ENCODE measurements at regions not wholly inside any gene's neighbourhood (a gene's known extent, or its start where the extent isn't known, plus 50 kb on each side); places are given as distances from the start of the nearest gene placed in this dataset.

DNA sequence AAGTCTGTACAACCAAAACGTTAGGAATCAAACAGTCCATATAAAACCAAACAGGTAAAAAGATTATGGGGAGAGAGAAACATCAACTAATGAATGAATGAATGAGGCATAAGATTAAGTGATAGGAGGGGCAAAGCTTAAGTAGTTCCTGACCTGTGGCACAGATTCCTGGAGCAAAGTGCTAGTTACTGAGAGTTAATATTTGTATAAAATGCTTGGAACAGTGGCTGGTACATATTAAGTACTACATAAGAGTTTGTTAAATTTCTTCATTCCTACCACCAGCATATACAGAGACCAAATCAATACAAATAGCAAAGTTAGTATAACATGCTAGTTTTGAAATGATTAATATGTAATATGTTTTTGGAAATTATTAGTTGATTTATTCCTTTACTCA lies 363.7 kb downstream of the ADAM29 start:
- Mint-ChIP-seq H3K27me3 (ENCODE audit: insufficient read depth) (no peaks in the 10 kb centered on the region), H3K9me3 (no peaks in the 10 kb centered on the region), H3K4me3 (no peak overlapping the region), H3K27ac (no peak overlapping the region), H3K4me1 (no peaks in the 10 kb centered on the region), H3K36me3 (ENCODE audit: low read depth) (no peaks in the 10 kb centered on the region)
- TF ChIP-seq, protein P1, sequence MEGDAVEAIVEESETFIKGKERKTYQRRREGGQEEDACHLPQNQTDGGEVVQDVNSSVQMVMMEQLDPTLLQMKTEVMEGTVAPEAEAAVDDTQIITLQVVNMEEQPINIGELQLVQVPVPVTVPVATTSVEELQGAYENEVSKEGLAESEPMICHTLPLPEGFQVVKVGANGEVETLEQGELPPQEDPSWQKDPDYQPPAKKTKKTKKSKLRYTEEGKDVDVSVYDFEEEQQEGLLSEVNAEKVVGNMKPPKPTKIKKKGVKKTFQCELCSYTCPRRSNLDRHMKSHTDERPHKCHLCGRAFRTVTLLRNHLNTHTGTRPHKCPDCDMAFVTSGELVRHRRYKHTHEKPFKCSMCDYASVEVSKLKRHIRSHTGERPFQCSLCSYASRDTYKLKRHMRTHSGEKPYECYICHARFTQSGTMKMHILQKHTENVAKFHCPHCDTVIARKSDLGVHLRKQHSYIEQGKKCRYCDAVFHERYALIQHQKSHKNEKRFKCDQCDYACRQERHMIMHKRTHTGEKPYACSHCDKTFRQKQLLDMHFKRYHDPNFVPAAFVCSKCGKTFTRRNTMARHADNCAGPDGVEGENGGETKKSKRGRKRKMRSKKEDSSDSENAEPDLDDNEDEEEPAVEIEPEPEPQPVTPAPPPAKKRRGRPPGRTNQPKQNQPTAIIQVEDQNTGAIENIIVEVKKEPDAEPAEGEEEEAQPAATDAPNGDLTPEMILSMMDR (conservative IDR thresholded peaks at IDR 0.05): no peak
- DNase-seq: no peak
- Histone ChIP-seq H3K4me3 (ENCODE audit: low read length) (no peak overlapping the region), H3K36me3 (ENCODE audit: control insufficient read depth, insufficient read depth, low read length) (no peaks in the 10 kb centered on the region), H3K9me3 (ENCODE audit: control insufficient read depth, low read length) (no peaks in the 10 kb centered on the region), H3K4me1 (ENCODE audit: control insufficient read depth, insufficient read depth, low read length) (no peaks in the 10 kb centered on the region), H3K27ac (ENCODE audit: low read depth, low read length) (no peak overlapping the region), H3K9ac (ENCODE audit: extremely low read depth, low read length, poor library complexity, severe bottlenecking) (no peak overlapping the region), H3K27me3 (ENCODE audit: control insufficient read depth, insufficient read depth, low read length, poor library complexity, severe bottlenecking) (no peaks in the 10 kb centered on the region)
- 80% methylated on average over 1 of the region's 1 CpG; no CpG with 5 or more reads in 1 of the 2 experiments for WGBS, 2 experiments (ENCODE audit: insufficient coverage in 1 of 2, insufficient read length in 1 of 2)

DNA sequence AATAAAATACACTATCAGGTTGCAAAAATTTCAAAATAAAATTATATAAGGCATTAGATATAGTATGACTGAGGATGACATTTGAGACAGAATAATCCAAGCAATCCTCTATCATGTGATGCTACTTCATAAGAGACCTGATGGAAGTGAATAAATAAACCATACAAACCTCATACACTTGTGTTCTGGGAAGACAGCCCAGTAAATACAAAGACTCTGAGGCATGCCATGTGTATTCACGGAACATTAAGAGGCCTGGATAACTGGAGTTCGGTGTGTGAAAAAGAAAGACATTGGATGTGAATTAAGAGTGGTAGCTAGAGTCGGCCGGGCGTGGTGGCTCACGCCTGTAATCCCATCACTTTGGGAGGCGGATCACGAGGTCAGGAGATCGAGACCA lies 364.2 kb downstream of the ADAM29 start:
- Mint-ChIP-seq H3K4me1 (no peaks in the 10 kb centered on the region), H3K9me3 (no peaks in the 10 kb centered on the region), H3K27me3 (ENCODE audit: insufficient read depth) (no peaks in the 10 kb centered on the region), H3K36me3 (ENCODE audit: low read depth) (no peaks in the 10 kb centered on the region), H3K27ac (no peak overlapping the region), H3K4me3 (no peak overlapping the region)
- Histone ChIP-seq H3K36me3 (ENCODE audit: control insufficient read depth, insufficient read depth, low read length) (no peaks in the 10 kb centered on the region), H3K27me3 (ENCODE audit: control insufficient read depth, insufficient read depth, low read length, poor library complexity, severe bottlenecking) (no peaks in the 10 kb centered on the region), H3K27ac (ENCODE audit: low read depth, low read length) (no peak overlapping the region), H3K9ac (ENCODE audit: extremely low read depth, low read length, poor library complexity, severe bottlenecking) (no peak overlapping the region), H3K4me3 (ENCODE audit: low read length) (no peak overlapping the region), H3K4me1 (ENCODE audit: control insufficient read depth, insufficient read depth, low read length) (no peaks in the 10 kb centered on the region), H3K9me3 (ENCODE audit: control insufficient read depth, low read length) (no peaks in the 10 kb centered on the region)
- 90 to 98% methylated on average over 2 to 9 of the region's 9 CpGs for WGBS, 2 experiments (ENCODE audit: insufficient coverage in 1 of 2, insufficient read length in 1 of 2)
- DNase-seq: no peak
- TF ChIP-seq, protein P1 (conservative IDR thresholded peaks at IDR 0.05): no peak

DNA sequence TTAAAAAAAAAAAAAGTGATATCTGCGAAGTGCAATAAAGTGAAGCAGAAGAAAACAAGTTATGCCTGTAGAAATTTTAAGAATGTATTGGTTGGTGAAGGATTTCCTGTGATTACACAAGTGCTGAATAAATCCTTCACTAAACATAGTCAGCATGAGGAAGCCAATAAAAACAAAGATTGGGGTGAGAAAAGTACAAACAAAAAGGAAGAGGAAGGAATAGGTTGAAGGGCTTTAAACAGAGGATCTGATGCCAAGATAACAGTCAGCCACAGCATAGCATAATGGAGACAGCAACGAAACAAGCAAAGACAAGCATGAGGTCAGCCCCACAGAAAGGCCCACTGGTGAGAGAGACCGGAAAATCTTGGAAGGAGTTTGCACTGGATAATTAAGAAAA lies 372.2 kb downstream of the ADAM29 start:
- no peak overlapping the region for H3K27ac Mint-ChIP-seq
- Histone ChIP-seq H3K9me3 (ENCODE audit: control insufficient read depth, low read length) (no peaks in the 10 kb centered on the region), H3K27ac (ENCODE audit: low read depth, low read length) (no peak overlapping the region), H3K4me3 (ENCODE audit: low read length) (no peak overlapping the region), H3K27me3 (ENCODE audit: control insufficient read depth, insufficient read depth, low read length, poor library complexity, severe bottlenecking) (no peaks in the 10 kb centered on the region), H3K9ac (ENCODE audit: extremely low read depth, low read length, poor library complexity, severe bottlenecking) (no peak overlapping the region), H3K4me1 (ENCODE audit: control insufficient read depth, insufficient read depth, low read length) (no peaks in the 10 kb centered on the region), H3K36me3 (ENCODE audit: control insufficient read depth, insufficient read depth, low read length) (no peaks in the 10 kb centered on the region)
- H3K27me3 Mint-ChIP-seq (ENCODE audit: insufficient read depth): no peaks in the 10 kb centered on the region
- no peak overlapping the region for H3K4me3 Mint-ChIP-seq
- TF ChIP-seq, protein P1 (conservative IDR thresholded peaks at IDR 0.05): no peak
- peaks cover 3% of the 10 kb centered on the region for H3K4me1 Mint-ChIP-seq
- H3K36me3 Mint-ChIP-seq (ENCODE audit: low read depth): no peaks in the 10 kb centered on the region
- WGBS, 2 experiments (ENCODE audit: insufficient coverage in 1 of 2, insufficient read length in 1 of 2): 91 to 95% methylated on average over 2 to 3 of the region's 3 CpGs
- H3K9me3 Mint-ChIP-seq: peaks cover 2% of the 10 kb centered on the region
- DNase-seq: no peak

All from endodermal cell (in vitro differentiated cells).